H1 (cell line): ENCODE measurements at regions not wholly inside any gene's neighbourhood (a gene's known extent, or its start where the extent isn't known, plus 50 kb on each side); places are given as distances from the start of the nearest gene placed in this dataset.

Experiments
- CTCF ChIA-PET: fragments of 300-600 bp; sonication (Branson Sonifier 250); formaldehyde crosslinking; loops from one replicate; lab custom pipeline; 2021; ENCODE audit not compliant: partially characterized antibody; lab: Charles Lee
- POLR2A ChIA-PET: fragments of 300-600 bp; sonication (Branson Sonifier 250); formaldehyde crosslinking; loops from one replicate; lab custom pipeline; 2021; ENCODE audit warnings: inconsistent platforms; ENCODE audit not compliant: partially characterized antibody; lab: Charles Lee
- DNase-seq, 2 experiments: peaks; one replicate each; pipeline versions ENCODE4 v3.0.0 to v3.0.0-alpha.2; 2010 to 2022; ENCODE audit warnings: low spot score in 2 of 2, low read depth in 1 of 2, mixed read lengths in 1 of 2
- FAIRE-seq: peaks from 2 replicates; lab custom pipeline; 2011; peaks lifted over from hg19 to GRCh38; lab: Jason Lieb, UNC
- H2AFZ ChIP-seq: 2 replicates; pipeline ENCODE4 v1.8.1; 2012; ENCODE audit warnings: low read length, inconsistent platforms
- H2AK5ac ChIP-seq: 2 replicates; pipeline ENCODE4 v1.6.1; 2013; ENCODE audit warnings: low read depth, low read length
- H2BK120ac ChIP-seq: replicated peaks from 2 replicates; pipeline ENCODE3; 2013; ENCODE audit warnings: low read depth, low read length, inconsistent platforms
- H2BK12ac ChIP-seq: 2 replicates; pipeline ENCODE4 v1.6.1; 2013; ENCODE audit warnings: low read depth, low read length
- H2BK15ac ChIP-seq: 2 replicates; pipeline ENCODE4 v1.6.1; 2013; ENCODE audit warnings: low read length
- H2BK20ac ChIP-seq: 2 replicates; pipeline ENCODE4 v1.6.1; 2013; ENCODE audit warnings: low read length
- H2BK5ac ChIP-seq: 2 replicates; pipeline ENCODE4 v1.6.1; 2013; ENCODE audit warnings: low read depth, low read length
- H3K14ac ChIP-seq: 2 replicates; pipeline ENCODE4 v1.6.1; 2013; ENCODE audit warnings: inconsistent platforms; ENCODE audit not compliant: insufficient read length
- H3K18ac ChIP-seq: 2 replicates; pipeline ENCODE4 v1.6.1; 2013; ENCODE audit warnings: low read length; ENCODE audit errors: extremely low read depth
- H3K23ac ChIP-seq: 2 replicates; pipeline ENCODE4 v1.6.1; 2013; ENCODE audit warnings: inconsistent platforms; ENCODE audit not compliant: insufficient read length
- H3K23me2 ChIP-seq: 2 replicates; pipeline ENCODE4 v1.6.1; 2013; ENCODE audit warnings: low read depth, low read length
- H3K27ac ChIP-seq: 2 replicates; pipeline ENCODE4 v1.6.1; 2011; ENCODE audit warnings: low read depth, low read length, inconsistent platforms
- H3K27me3 ChIP-seq, 4 experiments: replicated peaks in 1 of 4; 1 replicate in 1 of 4; 2 replicates in 3 of 4; pipeline versions ENCODE4 v1.6.1 to v1.8.1; 2011 to 2013; ENCODE audit warnings: low read length in 3 of 4, mild to moderate bottlenecking in 3 of 4, inconsistent platforms in 2 of 4, mixed read lengths in 2 of 4, moderate library complexity in 1 of 4; ENCODE audit not compliant: control insufficient read depth in 3 of 4, insufficient read depth in 3 of 4; ENCODE audit errors: extremely low read depth in 1 of 4
- H3K36me3 ChIP-seq, 4 experiments: 2 replicates each; pipeline versions ENCODE4 v1.6.1 to v1.8.1; 2011 to 2013; ENCODE audit warnings: mild to moderate bottlenecking in 4 of 4, low read length in 3 of 4, moderate library complexity in 2 of 4, control low read depth in 1 of 4, inconsistent platforms in 1 of 4; ENCODE audit not compliant: insufficient read depth in 4 of 4, control insufficient read depth in 2 of 4
- H3K4ac ChIP-seq: replicated peaks from 2 replicates; pipeline ENCODE3; 2013; ENCODE audit warnings: low read length, low read depth, mixed read lengths, inconsistent platforms; ENCODE audit not compliant: insufficient read length
- H3K4me1 ChIP-seq, 4 experiments: replicated peaks in 1 of 4; 1 replicate in 1 of 4; 2 replicates in 3 of 4; pipeline versions ENCODE4 v1.6.1 to v1.8.1; 2011 to 2013; ENCODE audit warnings: low read length in 3 of 4, inconsistent platforms in 2 of 4, mixed read lengths in 1 of 4; ENCODE audit not compliant: insufficient read depth in 4 of 4, control insufficient read depth in 3 of 4
- H3K4me2 ChIP-seq, 2 experiments: 2 replicates each; pipeline versions ENCODE4 v1.6.1 to v1.8.1; 2011 to 2013; ENCODE audit warnings: low read depth in 2 of 2, low read length in 2 of 2, control low read depth in 1 of 2, inconsistent platforms in 1 of 2, mild to moderate bottlenecking in 1 of 2; ENCODE audit not compliant: insufficient read depth in 1 of 2
- H3K4me3 ChIP-seq, 4 experiments: fragments of 200-600, 300-600 bp in 1 of 4; sonication (generic), shearing (Covaris generic), sonication (Bioruptor Twin) in 1 of 4; 2 replicates each; pipeline versions ENCODE4 v1.5.1 to v1.8.1; 2011 to 2016; ENCODE audit warnings: low read length in 4 of 4, low read depth in 3 of 4, control low read depth in 2 of 4, inconsistent platforms in 2 of 4, mild to moderate bottlenecking in 2 of 4, mixed read lengths in 1 of 4, moderate library complexity in 1 of 4; ENCODE audit not compliant: insufficient read depth in 2 of 4; ENCODE audit errors: extremely low read depth in 1 of 4
- H3K56ac ChIP-seq: replicated peaks from 2 replicates; pipeline ENCODE3; 2013; ENCODE audit warnings: low read depth, mild to moderate bottlenecking, mixed read lengths, low read length, inconsistent platforms; ENCODE audit not compliant: insufficient read length
- H3K79me1 ChIP-seq: 2 replicates; pipeline ENCODE4 v1.6.1; 2013; ENCODE audit warnings: low read depth, low read length, control low read depth
- H3K79me2 ChIP-seq, 2 experiments: 2 replicates each; pipeline versions ENCODE4 v1.6.1 to v1.8.1; 2012 to 2013; ENCODE audit warnings: low read length in 2 of 2, mild to moderate bottlenecking in 2 of 2, inconsistent platforms in 1 of 2; ENCODE audit not compliant: insufficient read depth in 2 of 2, control insufficient read depth in 1 of 2
- H3K9ac ChIP-seq, 4 experiments: replicated peaks in 1 of 4; 1 replicate in 1 of 4; 2 replicates in 3 of 4; pipeline versions ENCODE4 v1.6.1 to v1.8.1; 2011 to 2013; ENCODE audit warnings: low read depth in 3 of 4, low read length in 3 of 4, control low read depth in 2 of 4, mild to moderate bottlenecking in 2 of 4, moderate library complexity in 2 of 4, inconsistent platforms in 1 of 4; ENCODE audit errors: extremely low read depth in 1 of 4
- H3K9me3 ChIP-seq, 2 experiments: 2 replicates each; pipeline versions ENCODE4 v1.6.1 to v1.8.1; 2012 to 2013; ENCODE audit warnings: mild to moderate bottlenecking in 2 of 2, moderate library complexity in 2 of 2, control low read depth in 1 of 2, inconsistent platforms in 1 of 2, low read depth in 1 of 2, low read length in 1 of 2, mixed read lengths in 1 of 2; ENCODE audit not compliant: insufficient read depth in 2 of 2
- H4K20me1 ChIP-seq, 2 experiments: replicated peaks in 1 of 2; 2 replicates each; pipeline versions ENCODE3 to v1.8.1; 2011 to 2013; ENCODE audit warnings: inconsistent platforms in 2 of 2, low read length in 2 of 2, mild to moderate bottlenecking in 1 of 2; ENCODE audit not compliant: insufficient read depth in 2 of 2, control insufficient read depth in 1 of 2
- H4K5ac ChIP-seq: 2 replicates; pipeline ENCODE4 v1.6.1; 2013; ENCODE audit warnings: low read length, low read depth, mixed read lengths, inconsistent platforms; ENCODE audit not compliant: insufficient read length
- H4K8ac ChIP-seq: 2 replicates; pipeline ENCODE4 v1.8.0; 2013; ENCODE audit warnings: mild to moderate bottlenecking, moderate library complexity, low read length, inconsistent platforms; ENCODE audit not compliant: insufficient read depth; ENCODE audit errors: extremely low read depth
- H4K91ac ChIP-seq: replicated peaks from 2 replicates; pipeline ENCODE3; 2013; ENCODE audit warnings: low read length, mixed read lengths, inconsistent platforms; ENCODE audit not compliant: insufficient read length
- ATF3 ChIP-seq: IDR thresholded peaks from 2 replicates; pipeline ENCODE4 v1.6.1; 2011; ENCODE audit warnings: low read depth, mild to moderate bottlenecking, low read length; ENCODE audit not compliant: insufficient read depth
- CTCF ChIP-seq, 3 experiments: IDR thresholded peaks; 1 replicate in 2 of 3; 2 replicates in 1 of 3; pipeline versions ENCODE4 v1.5.1 to v1.6.1; 2011; ENCODE audit warnings: low read length in 3 of 3, mild to moderate bottlenecking in 3 of 3, inconsistent platforms in 2 of 3, low read depth in 1 of 3, moderate library complexity in 1 of 3; ENCODE audit not compliant: insufficient read depth in 1 of 3; ENCODE audit errors: control extremely low read depth in 1 of 3
- FOSL1 ChIP-seq: IDR thresholded peaks from 2 replicates; pipeline ENCODE4 v1.6.1; 2011; ENCODE audit warnings: mild to moderate bottlenecking, low read depth, low read length, moderate library complexity; ENCODE audit not compliant: insufficient read depth
- POU5F1 ChIP-seq: IDR thresholded peaks from 2 replicates; pipeline ENCODE4 v1.6.1; 2011; ENCODE audit warnings: low read depth, mild to moderate bottlenecking, low read length, moderate library complexity
- SIRT6 ChIP-seq: IDR thresholded peaks from one replicate; pipeline ENCODE4 v1.7.1; 2012; ENCODE audit warnings: low read length, inconsistent platforms
- SIX5 ChIP-seq: IDR thresholded peaks from 2 replicates; pipeline ENCODE4 v1.6.1; 2011; ENCODE audit warnings: mild to moderate bottlenecking, low read depth, low read length
- SP1 ChIP-seq: IDR thresholded peaks from 2 replicates; pipeline ENCODE4 v1.6.1; 2011; ENCODE audit warnings: low read depth, low read length
- SP4 ChIP-seq: IDR thresholded peaks from 2 replicates; pipeline ENCODE4 v1.6.1; 2012; ENCODE audit warnings: low read length, inconsistent platforms
- TCF12 ChIP-seq: IDR thresholded peaks from 2 replicates; pipeline ENCODE4 v1.6.1; 2011; ENCODE audit warnings: low read depth, mild to moderate bottlenecking, low read length
- USF2 ChIP-seq: IDR thresholded peaks from 2 replicates; pipeline ENCODE4 v1.6.1; 2011; ENCODE audit warnings: low read length, improper control_type of control experiment
- YY1 ChIP-seq: IDR thresholded peaks from 2 replicates; pipeline ENCODE4 v1.6.1; 2011; ENCODE audit warnings: low read depth, mild to moderate bottlenecking, low read length
- ZNF274 ChIP-seq: IDR thresholded peaks from 2 replicates; pipeline ENCODE4 v1.7.0; 2012; ENCODE audit warnings: low read length, borderline replicate concordance; ENCODE audit errors: extremely low read depth
- WGBS, 2 experiments: shearing (Covaris generic) in 1 of 2; methylation state at CpG; one replicate each; pipeline versions ENCODE4 v1.1.6 to v1.1.7; 2013 to 2015; ENCODE audit warnings: low lambda C conversion rate in 2 of 2, mixed read lengths in 2 of 2, inconsistent platforms in 1 of 2, low coverage in 1 of 2, missing lambda C conversion rate in 1 of 2; ENCODE audit not compliant: insufficient replicate concordance in 2 of 2, insufficient coverage in 1 of 2, insufficient read length in 1 of 2; ENCODE audit errors: extremely low coverage in 1 of 2, missing lambda C conversion rate in 1 of 2; 5-methylcytosine and 5-hydroxymethylcytosine counted together

GRCh38 chr3:187843654-187844053, 98.4 kb upstream of the BCL6 start:
- no peaks in the 10 kb centered on the region for H3K27me3 ChIP-seq
- H3K4me3 ChIP-seq: no peak overlapping the region
- no peak overlapping the region for H4K8ac ChIP-seq
- H2BK120ac ChIP-seq: no peak overlapping the region
- H2BK5ac ChIP-seq: no peak overlapping the region
- H3K79me2 ChIP-seq: no peaks in the 10 kb centered on the region
- H2AK5ac ChIP-seq: no peak overlapping the region
- no peak overlapping the region for H3K4ac ChIP-seq
- no peaks in the 10 kb centered on the region for H3K4me1 ChIP-seq
- no peak overlapping the region for H3K9ac ChIP-seq
- 94% methylated on average over 4 of the region's 4 CpGs; no CpG with 5 or more reads in 1 of the 2 experiments for WGBS, 2 experiments
- no peaks in the 10 kb centered on the region; the same call in 1 of the 2 replicates for H3K23me2 ChIP-seq
- no peak overlapping the region for H3K23ac ChIP-seq
- no peak overlapping the region for H4K5ac ChIP-seq
- H2BK12ac ChIP-seq: no peak overlapping the region
- DNase-seq (peak in 1 of 2 experiments; percentile 33), FAIRE-seq (no peak)
- H2AFZ ChIP-seq: no peak overlapping the region
- POLR2A ChIA-PET: no interaction called here
- H3K14ac ChIP-seq: no peak overlapping the region
- no peaks in the 10 kb centered on the region for H4K20me1 ChIP-seq
- no peaks in the 10 kb centered on the region for H3K9me3 ChIP-seq
- no peak overlapping the region for H4K91ac ChIP-seq
- H3K4me2 ChIP-seq: no peak overlapping the region
- H3K18ac ChIP-seq: no peak overlapping the region
- no peak overlapping the region for H3K27ac ChIP-seq
- no peak overlapping the region for H2BK15ac ChIP-seq
- CTCF ChIA-PET: interaction anchor here (1.4 kb wide), 1 partner anchor 93 kb away, joined by 3 read pairs; no protein-coding TSS in a partner anchor
- no peaks in the 10 kb centered on the region for H3K79me1 ChIP-seq
- H2BK20ac ChIP-seq: no peak overlapping the region
- no peaks in the 10 kb centered on the region for H3K36me3 ChIP-seq
- no peak overlapping the region for H3K56ac ChIP-seq
- TF ChIP-seq SP1 (no peak), CTCF (IDR thresholded peaks at IDR 0.05; ENCODE audit: control extremely low read depth in 1 of 3, insufficient read depth in 1 of 3, low read depth in 1 of 3, low read length in 3 of 3) (no peak), SP4 (no peak), YY1 (no peak), ATF3 (no peak), ZNF274 (no peak), POU5F1 (no peak), USF2 (no peak), SIX5 (no peak), SIRT6 (no peak), FOSL1 (no peak), TCF12 (no peak)
